NB4 (cell line): ENCODE measurements at regions not wholly inside any gene's neighbourhood (a gene's known extent, or its start where the extent isn't known, plus 50 kb on each side); places are given as distances from the start of the nearest gene placed in this dataset.

ENCODE experiments used
- CTCF ChIP-seq: IDR thresholded peaks from one replicate; pipeline ENCODE4 v1.5.1; 2012; ENCODE audit warnings: low read depth, low read length
- POLR2A ChIP-seq: IDR thresholded peaks from 2 replicates; pipeline ENCODE4 v1.6.1; 2011; ENCODE audit warnings: mild to moderate bottlenecking; ENCODE audit not compliant: insufficient read length; ENCODE audit errors: extremely low read depth
- TF ChIP-seq, protein P1 (sequence below): IDR thresholded peaks from 2 replicates; pipeline ENCODE4 v1.6.1; 2011; ENCODE audit warnings: low read depth, low read length

DNA sequence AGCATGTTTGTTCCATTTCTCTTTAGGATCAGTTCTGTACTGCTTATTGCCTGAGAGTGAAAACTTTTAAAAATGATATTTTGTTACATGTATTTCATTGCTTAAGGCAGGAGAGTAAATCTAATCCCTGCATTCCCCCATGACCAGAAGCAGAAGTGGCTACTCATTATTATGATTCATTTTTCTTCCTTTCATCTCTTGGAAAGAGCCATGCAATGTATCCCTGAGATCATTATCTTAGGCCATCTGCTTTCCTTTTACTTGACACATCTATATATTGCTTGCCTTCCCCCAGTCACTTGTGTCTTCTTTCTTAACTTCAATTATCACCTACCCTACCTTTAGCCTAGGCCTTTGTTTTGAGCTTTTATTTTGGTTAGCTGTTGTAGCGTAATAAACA, 430.4 kb upstream of the CHRM3 start:
- TF ChIP-seq CTCF = no peak
- TF ChIP-seq, protein P1, sequence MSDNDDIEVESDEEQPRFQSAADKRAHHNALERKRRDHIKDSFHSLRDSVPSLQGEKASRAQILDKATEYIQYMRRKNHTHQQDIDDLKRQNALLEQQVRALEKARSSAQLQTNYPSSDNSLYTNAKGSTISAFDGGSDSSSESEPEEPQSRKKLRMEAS = no peak
- TF ChIP-seq POLR2A = no peak
